DND-41 (cell line): ENCODE measurements at regions not wholly inside any gene's neighbourhood (a gene's known extent, or its start where the extent isn't known, plus 50 kb on each side); places are given as distances from the start of the nearest gene placed in this dataset.

Experiments used
- ATAC-seq: fragments of 200-7000 bp; cut with Tn5 transposase; 3 replicates; pipeline ENCODE4 v1.9.1; 2021; ENCODE audit warnings: low read depth; ENCODE audit not compliant: insufficient read depth
- DNase-seq: peaks from one replicate; pipeline ENCODE4 v3.0.0-alpha.2; 2020
- H2AFZ ChIP-seq: 2 replicates; pipeline ENCODE4 v1.6.0; 2012; ENCODE audit warnings: low read depth, low read length
- H3K27ac ChIP-seq: 2 replicates; pipeline ENCODE4 v1.5.1; 2012; ENCODE audit warnings: low read length, inconsistent platforms
- H3K27me3 ChIP-seq: fragments of 200-600 bp; sonication (generic); 2 replicates; pipeline ENCODE4 v1.6.0; 2012; ENCODE audit warnings: low read length, mild to moderate bottlenecking, inconsistent platforms; ENCODE audit not compliant: insufficient read depth, poor library complexity
- H3K36me3 ChIP-seq: 2 replicates; pipeline ENCODE4 v1.5.1; 2012; ENCODE audit warnings: low read length, inconsistent platforms; ENCODE audit not compliant: insufficient read depth
- H3K4me1 ChIP-seq: 2 replicates; pipeline ENCODE4 v1.5.1; 2012; ENCODE audit warnings: mild to moderate bottlenecking, low read length; ENCODE audit not compliant: insufficient read depth
- H3K4me2 ChIP-seq: 2 replicates; pipeline ENCODE4 v1.6.0; 2012; ENCODE audit warnings: mild to moderate bottlenecking, moderate library complexity, low read length, inconsistent platforms; ENCODE audit not compliant: insufficient read depth
- H3K4me3 ChIP-seq, 2 experiments: fragments of 200-600 bp in 1 of 2; shearing (Covaris generic) in 1 of 2; 2 replicates each; pipeline ENCODE4 v1.5.1; 2012 to 2016; ENCODE audit warnings: inconsistent platforms in 2 of 2, low read length in 2 of 2, mild to moderate bottlenecking in 2 of 2, low read depth in 1 of 2, moderate library complexity in 1 of 2
- H3K79me2 ChIP-seq: 2 replicates; pipeline ENCODE4 v1.6.0; 2012; ENCODE audit warnings: low read length, inconsistent platforms; ENCODE audit not compliant: insufficient read depth
- H3K9ac ChIP-seq: 2 replicates; pipeline ENCODE4 v1.6.0; 2012; ENCODE audit warnings: low read depth, mild to moderate bottlenecking, inconsistent platforms, low read length, moderate library complexity
- H3K9me3 ChIP-seq: 2 replicates; pipeline ENCODE4 v1.5.1; 2012; ENCODE audit warnings: low read length, moderate library complexity, mild to moderate bottlenecking, inconsistent platforms; ENCODE audit not compliant: insufficient read depth, severe bottlenecking
- H4K20me1 ChIP-seq: 2 replicates; pipeline ENCODE4 v1.6.0; 2012; ENCODE audit warnings: low read length; ENCODE audit not compliant: insufficient read depth
- CTCF ChIP-seq: IDR thresholded peaks from 2 replicates; pipeline ENCODE4 v1.5.1; 2012; ENCODE audit warnings: borderline replicate concordance, low read length, moderate library complexity, mild to moderate bottlenecking; ENCODE audit not compliant: poor library complexity, severe bottlenecking; ENCODE audit errors: extremely low read depth
- EZH2 ChIP-seq: IDR thresholded peaks from 3 replicates; pipeline ENCODE4 v1.6.1; 2012; ENCODE audit warnings: borderline replicate concordance, low read depth, mild to moderate bottlenecking, moderate library complexity, low read length, inconsistent platforms; ENCODE audit not compliant: severe bottlenecking

GRCh38 chr2:189308056-189308790 lies 128.7 kb upstream of the COL5A2 start:
- Histone ChIP-seq H3K36me3 (no peaks in the 10 kb centered on the region), H3K79me2 (no peaks in the 10 kb centered on the region), H4K20me1 (no peaks in the 10 kb centered on the region), H3K9ac (no peak overlapping the region), H3K27me3 (no peaks in the 10 kb centered on the region), H3K4me1 (peaks cover 15% of the 10 kb centered on the region), H3K9me3 (no peaks in the 10 kb centered on the region), H3K4me3 (no peak overlapping the region), H2AFZ (no peak overlapping the region), H3K27ac (no peak overlapping the region), H3K4me2 (no peak overlapping the region)
- DNase-seq = no peak
- no peak for TF ChIP-seq CTCF
- TF ChIP-seq EZH2 = no peak
- ATAC-seq = no peak

DNA sequence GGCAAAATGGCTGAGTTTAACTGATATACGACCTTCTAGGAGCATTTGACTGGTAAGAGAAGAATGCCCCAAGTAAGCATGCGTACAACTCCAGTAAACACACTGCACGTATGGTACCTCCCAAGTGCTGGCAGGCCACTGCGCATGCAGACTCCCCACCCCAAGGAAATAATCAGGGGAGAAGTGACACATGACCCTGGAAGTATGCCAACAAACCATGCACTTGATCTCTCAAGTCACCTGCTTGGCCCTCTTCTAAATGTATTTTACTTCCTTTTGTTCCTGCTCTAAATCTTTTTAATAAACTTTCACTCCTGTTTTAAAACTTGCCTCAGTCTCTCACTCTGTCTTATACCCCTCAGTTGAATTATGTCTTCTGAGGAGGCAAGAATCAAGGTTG lies 129.8 kb upstream of the COL5A2 start:
- H3K9me3 ChIP-seq = no peaks in the 10 kb centered on the region
- no peaks in the 10 kb centered on the region for H3K27me3 ChIP-seq
- no peaks in the 10 kb centered on the region for H4K20me1 ChIP-seq
- TF ChIP-seq EZH2 (no peak), CTCF (no peak)
- no peaks in the 10 kb centered on the region for H3K36me3 ChIP-seq
- no peak overlapping the region for H3K4me2 ChIP-seq
- peak overlapping the region; percentile 43 for H2AFZ ChIP-seq
- DNase-seq = no peak
- H3K4me1 ChIP-seq = peaks cover 16% of the 10 kb centered on the region
- H3K79me2 ChIP-seq = no peaks in the 10 kb centered on the region
- no peak overlapping the region for H3K9ac ChIP-seq
- no peak overlapping the region for H3K4me3 ChIP-seq
- no peak for ATAC-seq
- H3K27ac ChIP-seq = no peak overlapping the region

- Histone ChIP-seq H3K27me3 (no peaks in the 10 kb centered on the region), H3K4me1 (peaks cover 13% of the 10 kb centered on the region), H2AFZ (no peak overlapping the region), H3K4me2 (no peak overlapping the region), H3K27ac (no peak overlapping the region), H4K20me1 (no peaks in the 10 kb centered on the region), H3K4me3 (no peak overlapping the region), H3K36me3 (no peaks in the 10 kb centered on the region), H3K9me3 (no peaks in the 10 kb centered on the region), H3K79me2 (no peaks in the 10 kb centered on the region), H3K9ac (no peak overlapping the region)
- DNase-seq (no peak), ATAC-seq (no peak)
- TF ChIP-seq CTCF (no peak), EZH2 (no peak)
These were observed 129.1 kb upstream of the WDR75 start for GRCh38 chr2:189312211-189312610.

DNA sequence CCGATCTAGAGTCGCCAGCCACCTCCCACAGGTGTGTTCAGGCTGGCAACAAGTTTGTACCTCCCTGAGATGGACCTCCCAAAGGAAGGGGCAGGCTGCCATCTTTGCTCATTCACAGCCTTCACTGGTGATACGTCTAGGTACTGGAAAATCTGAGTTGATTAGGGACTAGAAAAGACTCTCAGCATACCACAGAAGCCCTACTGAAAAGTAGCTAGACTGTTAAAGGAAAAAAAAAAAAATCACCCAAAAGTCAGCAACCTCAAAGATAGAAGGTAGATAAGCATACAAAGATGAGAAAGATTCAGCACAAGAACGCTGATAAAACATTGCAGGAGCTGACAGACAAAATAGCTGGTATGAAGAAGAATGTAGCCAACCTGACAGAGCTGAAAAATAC lies 128.6 kb upstream of the WDR75 start:
- Histone ChIP-seq H3K36me3 (no peaks in the 10 kb centered on the region), H3K27ac (no peak overlapping the region), H3K79me2 (no peaks in the 10 kb centered on the region), H3K9ac (no peak overlapping the region), H3K4me2 (no peak overlapping the region), H3K27me3 (no peaks in the 10 kb centered on the region), H2AFZ (no peak overlapping the region), H3K4me1 (peaks cover 13% of the 10 kb centered on the region), H4K20me1 (no peaks in the 10 kb centered on the region), H3K4me3 (no peak overlapping the region), H3K9me3 (no peaks in the 10 kb centered on the region)
- TF ChIP-seq CTCF = no peak
- TF ChIP-seq EZH2 = no peak
- ATAC-seq (0 out of 3 replicates have a peak, but pooled peaks have one; percentile 31), DNase-seq (no peak)
